Retinal pigment epithelial cell (primary cell): ENCODE measurements at regions not wholly inside any gene's neighbourhood (a gene's known extent, or its start where the extent isn't known, plus 50 kb on each side); places are given as distances from the start of the nearest gene placed in this dataset.

ENCODE experiments used
- DNase-seq: peaks from one replicate; pipeline ENCODE4 v3.0.0-alpha.2; 2010; ENCODE audit warnings: low read depth
- H3K4me3 ChIP-seq: 2 replicates; pipeline ENCODE4 v1.5.1; 2011; ENCODE audit warnings: mild to moderate bottlenecking, low read length, control low read depth, moderate library complexity
- TF ChIP-seq, protein P1 (sequence below): conservative IDR thresholded peaks from 2 replicates; pipeline ENCODE4 v1.5.1; 2011; ENCODE audit warnings: low read depth, low read length, control low read depth, inconsistent platforms

DNA sequence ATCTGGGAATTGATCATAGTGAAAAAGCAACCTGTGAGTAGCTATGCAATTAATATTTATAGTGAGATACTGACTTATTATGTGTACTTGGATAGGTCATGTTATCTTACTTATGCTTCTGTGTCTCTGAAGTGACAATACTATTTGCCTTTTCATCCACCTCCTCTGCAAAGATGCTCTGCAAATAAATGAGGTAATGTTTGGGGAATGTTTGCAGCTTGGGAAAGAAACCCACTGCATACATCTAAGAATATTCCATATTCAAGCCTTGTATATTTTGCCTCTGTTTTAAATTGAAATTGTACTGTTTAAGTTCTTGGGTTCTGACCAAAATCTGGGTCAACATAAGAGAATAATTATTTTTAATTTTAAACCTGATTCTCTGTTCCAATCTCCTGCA is 217.4 kb upstream of the DTNA start:
- TF ChIP-seq, protein P1, sequence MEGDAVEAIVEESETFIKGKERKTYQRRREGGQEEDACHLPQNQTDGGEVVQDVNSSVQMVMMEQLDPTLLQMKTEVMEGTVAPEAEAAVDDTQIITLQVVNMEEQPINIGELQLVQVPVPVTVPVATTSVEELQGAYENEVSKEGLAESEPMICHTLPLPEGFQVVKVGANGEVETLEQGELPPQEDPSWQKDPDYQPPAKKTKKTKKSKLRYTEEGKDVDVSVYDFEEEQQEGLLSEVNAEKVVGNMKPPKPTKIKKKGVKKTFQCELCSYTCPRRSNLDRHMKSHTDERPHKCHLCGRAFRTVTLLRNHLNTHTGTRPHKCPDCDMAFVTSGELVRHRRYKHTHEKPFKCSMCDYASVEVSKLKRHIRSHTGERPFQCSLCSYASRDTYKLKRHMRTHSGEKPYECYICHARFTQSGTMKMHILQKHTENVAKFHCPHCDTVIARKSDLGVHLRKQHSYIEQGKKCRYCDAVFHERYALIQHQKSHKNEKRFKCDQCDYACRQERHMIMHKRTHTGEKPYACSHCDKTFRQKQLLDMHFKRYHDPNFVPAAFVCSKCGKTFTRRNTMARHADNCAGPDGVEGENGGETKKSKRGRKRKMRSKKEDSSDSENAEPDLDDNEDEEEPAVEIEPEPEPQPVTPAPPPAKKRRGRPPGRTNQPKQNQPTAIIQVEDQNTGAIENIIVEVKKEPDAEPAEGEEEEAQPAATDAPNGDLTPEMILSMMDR: no peak
- peak overlapping the region; percentile 73 for H3K4me3 ChIP-seq
- DNase-seq: no peak

- H3K4me3 ChIP-seq: peak overlapping the region; percentile 73
- peak; percentile 76 for DNase-seq
- TF ChIP-seq, protein P1: no peak
These were observed 217.0 kb upstream of the DTNA start for GRCh38 chr18:34493099-34493544.

GRCh38 chr18:34493566-34494358 is 216.3 kb upstream of the DTNA start:
- peak overlapping the region; percentile 73 for H3K4me3 ChIP-seq
- no peak for DNase-seq
- TF ChIP-seq, protein P1: no peak

GRCh38 chr18:34494359-34494696 is 215.8 kb upstream of the DTNA start:
- peak overlapping the region; percentile 73 for H3K4me3 ChIP-seq
- TF ChIP-seq, protein P1: no peak
- no peak for DNase-seq

DNA sequence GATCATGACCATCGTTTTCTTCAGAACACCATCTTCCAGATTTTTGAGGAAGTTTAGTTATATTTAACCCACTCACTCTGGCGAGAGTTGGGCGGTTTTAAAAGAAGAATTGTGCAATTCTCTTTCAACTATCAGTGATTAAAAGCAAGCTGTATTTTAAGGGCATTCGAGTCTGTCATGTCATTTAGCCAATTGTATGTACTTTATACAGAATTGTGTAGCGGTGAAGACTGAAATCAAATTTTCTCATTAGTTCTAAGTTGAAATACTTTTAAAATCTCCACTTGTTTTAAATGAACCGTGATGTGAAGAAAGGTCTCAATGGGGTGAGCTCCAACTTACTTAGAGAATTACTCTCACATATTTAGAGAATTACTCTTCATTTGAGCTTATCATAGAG is 214.6 kb upstream of the DTNA start:
- DNase-seq: no peak
- TF ChIP-seq, protein P1: no peak
- no peak overlapping the region for H3K4me3 ChIP-seq

DNA sequence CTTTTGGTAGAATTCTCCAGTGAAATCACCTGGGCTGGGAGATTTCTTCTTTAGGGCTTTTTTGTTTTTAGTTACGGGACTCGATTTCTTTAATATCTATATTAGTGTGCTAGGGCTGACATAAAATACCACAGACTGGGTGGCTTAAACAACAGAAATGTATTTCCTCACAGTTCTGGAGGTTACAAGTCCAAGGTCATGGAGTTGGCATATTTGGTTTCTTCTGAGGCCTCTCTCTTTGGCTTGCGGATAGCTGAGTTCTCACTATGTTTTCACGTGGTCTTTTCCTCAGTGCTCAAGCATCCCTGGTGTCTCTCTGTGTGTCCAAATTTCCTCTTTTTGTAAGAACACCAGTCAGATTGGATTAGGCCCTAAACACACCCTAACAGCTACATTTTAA is 208.5 kb upstream of the DTNA start:
- TF ChIP-seq, protein P1: no peak
- no peak for DNase-seq
- H3K4me3 ChIP-seq: no peak overlapping the region

DNA sequence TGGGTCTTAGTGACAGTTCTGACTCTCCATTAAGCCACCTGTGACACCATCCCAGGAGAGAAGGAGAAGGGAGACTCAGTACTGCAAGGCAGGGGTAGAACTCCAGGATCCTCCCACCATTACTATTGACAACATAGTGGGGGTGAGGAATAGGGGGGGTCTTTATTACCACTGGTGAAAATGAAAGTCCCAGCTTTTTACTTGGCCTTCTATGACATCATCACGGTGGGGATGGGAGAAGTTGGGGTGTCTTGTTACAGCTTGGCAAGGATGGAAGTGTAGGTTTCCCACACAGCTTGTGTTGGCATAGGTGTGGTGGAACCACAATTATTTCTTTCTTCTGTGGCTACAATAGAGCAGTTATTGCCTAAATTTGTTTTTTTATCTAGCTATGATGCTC is 203.9 kb upstream of the DTNA start:
- DNase-seq: no peak
- no peak overlapping the region for H3K4me3 ChIP-seq
- TF ChIP-seq, protein P1: no peak
